A673 (cell line): ENCODE measurements at regions not wholly inside any gene's neighbourhood (a gene's known extent, or its start where the extent isn't known, plus 50 kb on each side); places are given as distances from the start of the nearest gene placed in this dataset.

ENCODE experiments used
- BruUV-seq: library from RNA; stranded (reverse); fragments of 400-500 nt; replicated peaks from 2 replicates; lab custom pipeline; 2021; lab: Mats Ljungman, UMichigan
- CTCF ChIA-PET: fragments of 300-600 bp; sonication (Branson Sonifier 250); formaldehyde crosslinking; loops from one replicate; lab custom pipeline; 2022; ENCODE audit warnings: antibody characterized with exemption; lab: Charles Lee
- POLR2A ChIA-PET: fragments of 300-600 bp; sonication (Branson Sonifier 250); formaldehyde crosslinking; loops from one replicate; lab custom pipeline; 2022; ENCODE audit warnings: antibody characterized with exemption; ENCODE audit not compliant: low non-redundant PET; lab: Charles Lee
- DNase-seq: peaks from one replicate; pipeline ENCODE4 v3.0.0-alpha.2; 2015; ENCODE audit warnings: low spot score
- H3K27ac ChIP-seq: fragments of 200-600 bp; sonication (generic); 2 replicates; pipeline ENCODE4 v1.5.1; 2016; ENCODE audit warnings: mixed run types, low read depth, mild to moderate bottlenecking, mixed read lengths, antibody characterized with exemption, low read length; ENCODE audit not compliant: poor library complexity, severe bottlenecking
- H3K27me3 ChIP-seq: fragments of 200-600 bp; sonication (generic); replicated peaks from 2 replicates; pipeline ENCODE4 v1.6.1; 2017; ENCODE audit warnings: mixed run types, low read depth, mild to moderate bottlenecking, mixed read lengths, antibody characterized with exemption, low read length; ENCODE audit not compliant: insufficient read depth, poor library complexity
- H3K36me3 ChIP-seq: fragments of 200-600 bp; sonication (generic); 2 replicates; pipeline ENCODE4 v1.6.1; 2016; ENCODE audit warnings: mixed run types, mild to moderate bottlenecking, mixed read lengths, antibody characterized with exemption, low read length; ENCODE audit not compliant: insufficient read depth, poor library complexity, severe bottlenecking
- H3K4me1 ChIP-seq: fragments of 200-600 bp; sonication (generic); 2 replicates; pipeline ENCODE4 v1.6.1; 2017; ENCODE audit warnings: mixed run types, mild to moderate bottlenecking, mixed read lengths, antibody characterized with exemption, low read length; ENCODE audit not compliant: insufficient read depth, poor library complexity, severe bottlenecking
- H3K4me3 ChIP-seq: fragments of 200-600 bp; sonication (generic); 2 replicates; pipeline ENCODE4 v1.5.1; 2016; ENCODE audit warnings: low read depth, mixed run types, mild to moderate bottlenecking, mixed read lengths, low read length; ENCODE audit not compliant: poor library complexity, severe bottlenecking
- H3K9me3 ChIP-seq: fragments of 200-600 bp; sonication (generic); 2 replicates; pipeline ENCODE4 v1.6.1; 2016; ENCODE audit warnings: mixed run types, low read depth, mild to moderate bottlenecking, mixed read lengths, antibody characterized with exemption, low read length; ENCODE audit not compliant: poor library complexity, severe bottlenecking
- CTCF ChIP-seq: fragments of 300-800, 200-600 bp; sonication (generic); conservative IDR thresholded peaks from 2 replicates; pipeline ENCODE4 v1.5.1; 2017; ENCODE audit warnings: low read depth, mild to moderate bottlenecking, antibody characterized with exemption, low read length, moderate library complexity, mixed read lengths
- EZH2 ChIP-seq: fragments of 200-600 bp; sonication (generic); IDR thresholded peaks from 2 replicates; pipeline ENCODE4 v1.6.1; 2017; ENCODE audit warnings: borderline replicate concordance, low read depth, mild to moderate bottlenecking, mixed read lengths, antibody characterized with exemption, low read length; ENCODE audit not compliant: poor library complexity, severe bottlenecking
- intact Hi-C: fragments of 100-400 bp; cut with micrococcal nuclease; formaldehyde crosslinking; loops from one replicate; pipeline ENCODE4 v1.10.0; 2022; ENCODE audit not compliant: unreplicated experiment

DNA sequence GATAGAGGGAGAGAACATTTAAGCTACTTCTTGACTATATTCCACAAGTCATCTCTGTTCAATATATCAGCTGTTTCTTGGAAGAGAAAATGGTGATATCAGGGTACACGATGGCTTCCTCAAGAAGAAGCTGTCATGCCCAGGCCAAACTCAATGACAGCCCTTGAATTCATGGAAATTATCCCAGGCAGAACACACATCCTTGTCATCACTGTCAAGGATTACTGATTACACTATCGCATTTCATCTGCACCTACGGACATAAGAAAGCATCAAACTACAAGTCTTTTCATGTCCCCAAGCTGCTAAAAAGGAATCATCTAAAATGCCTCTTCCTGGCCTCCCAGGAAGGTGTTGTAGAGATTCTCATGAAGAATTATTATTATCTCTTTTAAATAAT, 165.2 kb upstream of the SLC7A11 start:
- no peaks in the 10 kb centered on the region for H3K4me1 ChIP-seq
- H3K27ac ChIP-seq: no peak overlapping the region
- no peak for DNase-seq
- intact Hi-C loops: no loop called here
- no peak overlapping the region for H3K4me3 ChIP-seq
- no TSS peak for BruUV-seq
- ChIA-PET POLR2A (no interaction called here), CTCF (no interaction called here)
- H3K9me3 ChIP-seq: no peaks in the 10 kb centered on the region
- TF ChIP-seq CTCF (no peak), EZH2 (no peak)
- no peaks in the 10 kb centered on the region for H3K27me3 ChIP-seq
- no peaks in the 10 kb centered on the region for H3K36me3 ChIP-seq

DNA sequence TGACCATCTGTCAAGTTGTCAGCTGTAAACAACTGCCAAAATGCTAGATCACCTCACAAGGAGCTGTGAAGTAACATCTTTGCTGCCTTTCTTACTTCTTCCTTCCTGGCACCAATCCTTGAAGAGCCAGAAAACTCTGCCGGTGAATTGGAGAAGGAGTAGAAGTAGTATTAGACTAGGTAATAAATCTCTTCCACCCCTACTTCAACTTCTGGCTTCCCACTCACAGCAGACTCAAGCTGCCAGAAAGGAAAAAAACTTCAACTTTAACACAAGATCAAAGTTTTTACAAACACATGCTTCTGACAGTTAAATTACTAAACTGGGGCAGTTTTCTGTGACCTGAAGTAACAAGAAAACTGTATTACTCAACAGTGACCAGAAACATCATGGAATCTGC, 164.7 kb upstream of the SLC7A11 start:
- Histone ChIP-seq H3K36me3 (no peaks in the 10 kb centered on the region), H3K4me1 (no peaks in the 10 kb centered on the region), H3K4me3 (no peak overlapping the region), H3K9me3 (no peaks in the 10 kb centered on the region), H3K27ac (no peak overlapping the region), H3K27me3 (no peaks in the 10 kb centered on the region)
- intact Hi-C loops: no loop called here
- ChIA-PET CTCF (no interaction called here), POLR2A (no interaction called here)
- DNase-seq: no peak
- TF ChIP-seq EZH2: no peak
- no peak for TF ChIP-seq CTCF
- BruUV-seq: no TSS peak

- CTCF ChIA-PET: no interaction called here
These were observed 163.9 kb upstream of the SLC7A11 start for GRCh38 chr4:138405934-138406567.

More at GRCh38 chr4:138405934-138406567, 163.9 kb upstream of the SLC7A11 start:
- H3K4me1 ChIP-seq: no peaks in the 10 kb centered on the region
- no peaks in the 10 kb centered on the region for H3K9me3 ChIP-seq
- no peak overlapping the region for H3K4me3 ChIP-seq
- no peak overlapping the region for H3K27ac ChIP-seq
- H3K36me3 ChIP-seq: no peaks in the 10 kb centered on the region
- no peak for DNase-seq
- TF ChIP-seq EZH2 (no peak), CTCF (no peak)
- no peaks in the 10 kb centered on the region for H3K27me3 ChIP-seq
- intact Hi-C loops: no loop called here
- POLR2A ChIA-PET: no interaction called here
- no TSS peak for BruUV-seq
